Astrocyte (in vitro differentiated cells and primary cell): ENCODE measurements at regions not wholly inside any gene's neighbourhood (a gene's known extent, or its start where the extent isn't known, plus 50 kb on each side); places are given as distances from the start of the nearest gene placed in this dataset.

Experiments
- EZH2 ChIP-seq: IDR thresholded peaks from 2 replicates; pipeline ENCODE4 v1.6.1; 2012; ENCODE audit warnings: mild to moderate bottlenecking, low read length, inconsistent platforms; ENCODE audit not compliant: insufficient read depth
- TF ChIP-seq, protein P1 (sequence below): IDR thresholded peaks from 2 replicates; pipeline ENCODE4 v1.5.1; 2011; ENCODE audit warnings: low read depth, mild to moderate bottlenecking, inconsistent platforms, low read length, moderate library complexity; ENCODE audit not compliant: insufficient read depth

DNA sequence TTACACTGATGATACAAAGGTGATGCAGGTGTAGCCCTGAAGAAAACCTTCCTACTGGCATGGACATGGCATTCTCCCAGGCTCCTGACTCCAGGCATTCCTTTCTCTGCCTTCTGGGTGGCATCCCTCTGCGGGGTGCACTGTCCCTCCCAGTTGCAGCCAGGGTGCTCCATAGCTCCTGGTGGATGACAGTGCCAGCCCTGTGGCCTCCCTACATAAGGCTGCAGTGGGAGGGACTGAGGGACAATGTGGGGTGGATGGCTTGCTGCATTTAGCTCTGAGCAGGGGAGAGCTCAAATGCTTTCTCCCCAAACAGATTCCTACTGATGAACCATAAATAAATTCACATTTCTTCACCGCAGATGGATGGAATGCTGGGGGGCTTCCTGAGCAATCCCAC is 97.0 kb upstream of the GJB5 start:
- TF ChIP-seq, protein P1, sequence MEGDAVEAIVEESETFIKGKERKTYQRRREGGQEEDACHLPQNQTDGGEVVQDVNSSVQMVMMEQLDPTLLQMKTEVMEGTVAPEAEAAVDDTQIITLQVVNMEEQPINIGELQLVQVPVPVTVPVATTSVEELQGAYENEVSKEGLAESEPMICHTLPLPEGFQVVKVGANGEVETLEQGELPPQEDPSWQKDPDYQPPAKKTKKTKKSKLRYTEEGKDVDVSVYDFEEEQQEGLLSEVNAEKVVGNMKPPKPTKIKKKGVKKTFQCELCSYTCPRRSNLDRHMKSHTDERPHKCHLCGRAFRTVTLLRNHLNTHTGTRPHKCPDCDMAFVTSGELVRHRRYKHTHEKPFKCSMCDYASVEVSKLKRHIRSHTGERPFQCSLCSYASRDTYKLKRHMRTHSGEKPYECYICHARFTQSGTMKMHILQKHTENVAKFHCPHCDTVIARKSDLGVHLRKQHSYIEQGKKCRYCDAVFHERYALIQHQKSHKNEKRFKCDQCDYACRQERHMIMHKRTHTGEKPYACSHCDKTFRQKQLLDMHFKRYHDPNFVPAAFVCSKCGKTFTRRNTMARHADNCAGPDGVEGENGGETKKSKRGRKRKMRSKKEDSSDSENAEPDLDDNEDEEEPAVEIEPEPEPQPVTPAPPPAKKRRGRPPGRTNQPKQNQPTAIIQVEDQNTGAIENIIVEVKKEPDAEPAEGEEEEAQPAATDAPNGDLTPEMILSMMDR = no peak
- TF ChIP-seq EZH2 = no peak
